Astrocyte (in vitro differentiated cells and primary cell): ENCODE measurements at regions not wholly inside any gene's neighbourhood (a gene's known extent, or its start where the extent isn't known, plus 50 kb on each side); places are given as distances from the start of the nearest gene placed in this dataset.

Source experiments
- DNase-seq: peaks from one replicate; pipeline ENCODE4 v3.0.0-alpha.2; 2010; ENCODE audit warnings: low read depth
- FAIRE-seq: peaks from 2 replicates; lab custom pipeline; 2011; peaks lifted over from hg19 to GRCh38; lab: Jason Lieb, UNC
- H2AFZ ChIP-seq: 2 replicates; pipeline ENCODE4 v1.6.0; 2012; ENCODE audit warnings: low read depth, low read length, inconsistent platforms
- H3K27ac ChIP-seq: 2 replicates; pipeline ENCODE4 v1.5.1; 2011; ENCODE audit warnings: low read depth, low read length, inconsistent platforms
- H3K27me3 ChIP-seq: 2 replicates; pipeline ENCODE4 v1.6.0; 2011; ENCODE audit warnings: low read length, inconsistent platforms; ENCODE audit not compliant: insufficient read depth
- H3K36me3 ChIP-seq: 2 replicates; pipeline ENCODE4 v1.5.1; 2011; ENCODE audit warnings: low read length, inconsistent platforms; ENCODE audit not compliant: insufficient read depth
- H3K4me1 ChIP-seq: 2 replicates; pipeline ENCODE4 v1.5.1; 2011; ENCODE audit warnings: low read length, inconsistent platforms; ENCODE audit not compliant: insufficient read depth
- H3K4me2 ChIP-seq: 2 replicates; pipeline ENCODE4 v1.6.0; 2012; ENCODE audit warnings: low read length, inconsistent platforms
- H3K4me3 ChIP-seq: 2 replicates; pipeline ENCODE4 v1.5.1; 2011; ENCODE audit warnings: low read depth, mild to moderate bottlenecking, low read length, inconsistent platforms; ENCODE audit not compliant: insufficient read depth
- H3K79me2 ChIP-seq: 2 replicates; pipeline ENCODE4 v1.6.0; 2012; ENCODE audit warnings: mild to moderate bottlenecking, low read length, inconsistent platforms; ENCODE audit not compliant: insufficient read depth
- H3K9ac ChIP-seq: 2 replicates; pipeline ENCODE4 v1.6.0; 2012; ENCODE audit warnings: mild to moderate bottlenecking, low read length, inconsistent platforms
- H3K9me3 ChIP-seq: 2 replicates; pipeline ENCODE4 v1.5.1; 2012; ENCODE audit warnings: low read depth, mild to moderate bottlenecking, low read length, inconsistent platforms; ENCODE audit not compliant: insufficient read depth
- H4K20me1 ChIP-seq: 2 replicates; pipeline ENCODE4 v1.6.0; 2012; ENCODE audit warnings: low read length, inconsistent platforms; ENCODE audit not compliant: insufficient read depth
- H3K27ac Mint-ChIP-seq: one replicate; pipeline ENCODE4 v1.8.0; 2021; ENCODE audit warnings: mild to moderate bottlenecking, mixed read lengths; ENCODE audit not compliant: unreplicated experiment
- H3K27me3 Mint-ChIP-seq: one replicate; pipeline ENCODE4 v1.8.0; 2021; ENCODE audit warnings: low read depth, mixed read lengths; ENCODE audit not compliant: unreplicated experiment
- H3K36me3 Mint-ChIP-seq: one replicate; pipeline ENCODE4 v1.8.0; 2021; ENCODE audit warnings: low read depth, mixed read lengths; ENCODE audit not compliant: unreplicated experiment
- H3K4me1 Mint-ChIP-seq: one replicate; pipeline ENCODE4 v1.8.0; 2021; ENCODE audit warnings: low read depth, mixed read lengths; ENCODE audit not compliant: unreplicated experiment
- H3K4me3 Mint-ChIP-seq: one replicate; pipeline ENCODE4 v1.8.0; 2021; ENCODE audit warnings: mild to moderate bottlenecking, moderate library complexity, mixed read lengths; ENCODE audit not compliant: unreplicated experiment
- H3K9me3 Mint-ChIP-seq: one replicate; pipeline ENCODE4 v1.8.0; 2021; ENCODE audit warnings: mild to moderate bottlenecking, mixed read lengths; ENCODE audit not compliant: unreplicated experiment
- CTCF ChIP-seq: IDR thresholded peaks from 2 replicates; pipeline ENCODE4 v1.5.1; 2011; ENCODE audit warnings: low read depth, mild to moderate bottlenecking, inconsistent platforms, low read length, moderate library complexity; ENCODE audit not compliant: insufficient read depth
- EZH2 ChIP-seq: IDR thresholded peaks from 2 replicates; pipeline ENCODE4 v1.6.1; 2012; ENCODE audit warnings: mild to moderate bottlenecking, low read length, inconsistent platforms; ENCODE audit not compliant: insufficient read depth

DNA sequence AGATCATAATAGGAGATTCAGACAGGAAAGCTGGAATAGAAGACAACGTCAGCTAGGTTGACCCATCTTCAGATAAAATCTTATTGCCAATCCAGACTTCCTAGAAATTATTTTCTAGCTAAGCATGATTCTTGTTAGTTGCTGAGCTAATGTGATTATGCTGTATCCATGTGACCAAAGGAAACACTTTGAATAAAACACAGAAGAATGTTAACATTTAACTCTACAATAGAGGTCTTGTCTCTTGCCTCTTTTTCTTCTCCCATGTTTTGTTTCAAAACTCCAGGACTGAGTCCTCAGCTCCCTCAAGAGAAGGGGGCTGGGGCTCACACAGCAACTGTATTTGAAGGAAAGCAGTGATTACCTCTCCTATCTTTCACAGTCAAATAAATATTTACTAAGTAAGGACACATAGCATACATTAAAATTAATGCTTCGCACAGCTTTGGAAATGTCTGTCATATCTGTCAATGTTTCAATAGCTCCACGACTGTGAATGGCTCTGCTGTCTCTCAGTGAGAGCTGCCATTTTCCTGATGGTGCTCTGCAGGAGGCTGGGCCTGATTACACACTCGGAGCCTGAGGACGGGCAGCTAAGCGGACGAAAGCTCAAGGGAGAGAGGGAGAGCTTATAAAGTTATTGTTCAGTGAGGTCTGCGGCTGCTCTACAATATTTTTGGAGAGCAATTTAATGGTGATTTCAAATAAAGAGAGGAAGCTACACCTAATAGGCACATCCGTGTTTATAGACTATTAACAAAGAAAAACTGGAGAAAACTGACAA, 64.8 kb upstream of the ZNF462 start:
- Histone ChIP-seq H3K27me3 (no peaks in the 10 kb centered on the region), H3K9me3 (no peaks in the 10 kb centered on the region), H3K4me1 (peaks cover 12% of the 10 kb centered on the region), H3K27ac (no peak overlapping the region), H3K9ac (no peak overlapping the region), H4K20me1 (no peaks in the 10 kb centered on the region), H3K79me2 (no peaks in the 10 kb centered on the region), H3K4me2 (peak overlapping the region; percentile 50), H3K36me3 (no peaks in the 10 kb centered on the region), H2AFZ (no peak overlapping the region), H3K4me3 (no peak overlapping the region)
- peak; percentile 23 for FAIRE-seq
- Mint-ChIP-seq H3K4me1 (peaks cover 33% of the 10 kb centered on the region), H3K9me3 (peaks cover 8% of the 10 kb centered on the region), H3K36me3 (no peaks in the 10 kb centered on the region), H3K27me3 (no peaks in the 10 kb centered on the region), H3K27ac (peak overlapping the region; percentile 97), H3K4me3 (no peak overlapping the region)
- DNase-seq: no peak
- TF ChIP-seq CTCF: no peak
- no peak for TF ChIP-seq EZH2

DNA sequence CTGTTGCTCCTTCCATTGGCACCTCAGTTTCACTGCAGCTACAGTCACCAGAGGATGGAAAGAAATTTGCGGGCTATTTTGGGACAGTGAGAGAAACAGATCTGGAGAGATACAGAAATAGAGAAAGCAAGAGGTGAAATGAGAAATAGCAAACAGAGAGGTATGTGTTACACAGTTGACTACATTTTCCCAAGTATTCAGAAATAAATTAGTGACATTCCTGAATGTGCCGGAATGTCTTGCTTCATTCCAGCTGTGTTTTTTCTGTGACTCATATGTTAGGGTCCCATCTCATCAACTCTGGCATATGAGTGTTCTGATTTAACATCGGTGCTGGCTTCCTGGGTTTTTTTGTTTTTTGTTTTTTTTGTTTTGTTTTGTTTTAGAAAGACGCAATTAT, 63.8 kb upstream of the ZNF462 start:
- H3K27ac ChIP-seq: peak overlapping the region; percentile 45
- no peaks in the 10 kb centered on the region for H3K36me3 Mint-ChIP-seq
- H4K20me1 ChIP-seq: no peaks in the 10 kb centered on the region
- TF ChIP-seq EZH2: no peak
- TF ChIP-seq CTCF: no peak
- H3K27me3 Mint-ChIP-seq: no peaks in the 10 kb centered on the region
- H3K27ac Mint-ChIP-seq: peak overlapping the region; percentile 97
- H3K4me3 Mint-ChIP-seq: no peak overlapping the region
- no peaks in the 10 kb centered on the region for H3K36me3 ChIP-seq
- DNase-seq: peak; percentile 89
- FAIRE-seq: peak; percentile 82
- peaks cover 12% of the 10 kb centered on the region for H3K4me1 ChIP-seq
- peak overlapping the region; percentile 1 for H3K9ac ChIP-seq
- no peaks in the 10 kb centered on the region for H3K9me3 ChIP-seq
- no peak overlapping the region for H2AFZ ChIP-seq
- H3K9me3 Mint-ChIP-seq: peaks cover 8% of the 10 kb centered on the region
- no peaks in the 10 kb centered on the region for H3K79me2 ChIP-seq
- H3K4me2 ChIP-seq: peak overlapping the region; percentile 50
- H3K4me3 ChIP-seq: no peak overlapping the region
- H3K4me1 Mint-ChIP-seq: peaks cover 33% of the 10 kb centered on the region
- no peaks in the 10 kb centered on the region for H3K27me3 ChIP-seq

GRCh38 chr9:106800701-106801270, 62.2 kb upstream of the ZNF462 start:
- Mint-ChIP-seq H3K4me1 (peaks cover 33% of the 10 kb centered on the region), H3K4me3 (no peak overlapping the region), H3K36me3 (no peaks in the 10 kb centered on the region), H3K9me3 (peaks cover 8% of the 10 kb centered on the region), H3K27ac (peak overlapping the region; percentile 4), H3K27me3 (no peaks in the 10 kb centered on the region)
- H3K27ac ChIP-seq: no peak overlapping the region
- TF ChIP-seq CTCF: no peak
- no peak for TF ChIP-seq EZH2
- no peaks in the 10 kb centered on the region for H3K9me3 ChIP-seq
- no peak overlapping the region for H3K4me3 ChIP-seq
- FAIRE-seq: no peak
- no peak overlapping the region for H3K4me2 ChIP-seq
- no peaks in the 10 kb centered on the region for H3K27me3 ChIP-seq
- no peaks in the 10 kb centered on the region for H3K36me3 ChIP-seq
- no peaks in the 10 kb centered on the region for H4K20me1 ChIP-seq
- no peaks in the 10 kb centered on the region for H3K79me2 ChIP-seq
- peaks cover 12% of the 10 kb centered on the region for H3K4me1 ChIP-seq
- no peak for DNase-seq
- no peak overlapping the region for H3K9ac ChIP-seq
- no peak overlapping the region for H2AFZ ChIP-seq
